Stimulated activated CD8-positive, alpha-beta memory T cell treated with anti-CD3 and anti-CD28 coated beads, Interleukin-15, amount 100 ng/mL, for 48 hours (primary cell): ENCODE measurements at regions not wholly inside any gene's neighbourhood (a gene's known extent, or its start where the extent isn't known, plus 50 kb on each side); places are given as distances from the start of the nearest gene placed in this dataset.

ENCODE experiments used
- DNase-seq, 2 donors: peaks; one replicate each; pipeline ENCODE4 v3.0.0-alpha.2; 2020; ENCODE audit warnings: low read depth in 2 of 2

DNA sequence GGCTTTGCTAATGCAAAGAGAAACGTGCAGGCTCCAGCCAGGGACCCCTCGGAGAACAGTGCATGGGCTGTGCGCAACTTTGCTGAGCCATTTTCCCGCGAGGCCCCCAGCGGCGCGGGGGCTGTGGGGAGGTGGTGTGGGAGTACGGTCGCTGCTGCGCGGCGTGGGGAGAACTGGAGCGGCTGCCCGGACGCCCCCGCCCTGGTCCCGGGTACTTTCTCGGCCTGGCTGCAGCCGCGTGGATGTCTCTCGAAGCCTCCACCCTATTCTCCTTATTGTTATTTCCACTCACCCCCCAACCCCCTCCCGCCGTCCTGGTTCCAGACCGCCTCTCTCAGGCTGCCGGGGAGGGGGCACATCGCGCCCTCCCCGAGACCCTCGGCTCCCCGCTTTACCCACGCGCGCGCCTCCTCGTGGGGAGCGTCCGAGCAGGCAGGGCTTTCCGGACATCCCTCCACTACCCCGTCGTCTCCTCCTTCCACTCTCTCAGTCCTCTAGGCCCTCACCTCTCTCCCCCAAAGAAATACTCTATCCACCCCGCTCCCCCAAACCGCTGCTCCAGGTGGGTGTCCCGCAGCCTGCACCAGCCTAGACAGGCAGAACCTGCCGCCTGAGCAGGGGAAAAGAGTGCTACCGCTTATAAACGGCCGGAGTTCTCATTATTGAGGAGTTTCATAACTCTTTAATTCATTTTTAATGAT, 68.6 kb upstream of the TBCA start:
- DNase-seq = no peak

DNA sequence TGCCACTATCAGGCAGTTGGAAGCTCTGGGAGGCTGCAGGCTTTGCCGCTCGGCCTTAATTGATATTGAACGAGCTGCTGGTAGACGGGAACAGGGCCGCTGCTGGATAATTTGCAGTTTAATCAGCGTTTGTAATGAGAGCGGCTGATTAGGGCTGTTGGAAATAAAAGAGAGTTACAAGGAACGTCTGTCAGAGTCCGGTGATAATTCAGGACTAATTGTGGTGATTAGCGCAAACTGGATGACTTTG, 68.2 kb upstream of the TBCA start:
- DNase-seq = no peak

DNA sequence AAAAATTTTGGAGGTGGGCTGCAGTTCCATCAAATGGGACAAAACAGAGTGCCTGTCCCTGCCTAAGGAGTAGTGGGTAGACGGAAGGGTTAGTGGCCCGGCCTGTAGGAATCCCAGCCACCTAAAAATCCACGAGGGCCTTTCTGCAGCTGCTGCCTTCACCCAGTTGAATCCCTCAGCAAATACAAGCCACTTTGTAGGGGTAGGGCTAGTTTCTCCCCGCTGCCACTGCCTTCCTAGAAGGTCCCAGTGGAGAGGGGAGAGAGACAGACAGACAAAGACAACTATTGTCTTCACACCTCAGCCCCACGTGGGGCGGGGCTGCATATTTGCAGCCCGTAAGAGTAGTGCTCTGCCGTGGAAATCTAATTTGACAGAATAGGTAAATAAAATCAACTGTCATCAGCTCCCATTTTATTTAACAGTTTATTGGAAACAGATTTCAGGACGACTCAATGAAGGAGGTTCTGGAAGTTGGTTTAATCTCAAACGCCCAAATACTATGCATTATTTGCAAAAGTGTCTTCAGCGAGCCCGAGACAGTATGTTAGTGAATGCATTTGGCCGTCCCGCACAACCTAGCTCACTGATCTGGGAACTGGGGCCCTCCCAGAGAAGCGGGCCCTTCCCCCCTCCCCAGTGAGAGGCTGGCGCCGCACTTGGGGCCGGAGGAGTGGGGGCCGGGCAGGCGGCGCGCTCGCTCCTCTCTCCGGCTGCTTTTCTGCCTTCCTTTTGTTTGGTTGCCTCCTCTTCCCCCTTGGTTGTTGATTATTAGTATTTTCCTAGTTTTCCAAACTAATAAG, 67.6 kb upstream of the TBCA start:
- DNase-seq = no peak

DNA sequence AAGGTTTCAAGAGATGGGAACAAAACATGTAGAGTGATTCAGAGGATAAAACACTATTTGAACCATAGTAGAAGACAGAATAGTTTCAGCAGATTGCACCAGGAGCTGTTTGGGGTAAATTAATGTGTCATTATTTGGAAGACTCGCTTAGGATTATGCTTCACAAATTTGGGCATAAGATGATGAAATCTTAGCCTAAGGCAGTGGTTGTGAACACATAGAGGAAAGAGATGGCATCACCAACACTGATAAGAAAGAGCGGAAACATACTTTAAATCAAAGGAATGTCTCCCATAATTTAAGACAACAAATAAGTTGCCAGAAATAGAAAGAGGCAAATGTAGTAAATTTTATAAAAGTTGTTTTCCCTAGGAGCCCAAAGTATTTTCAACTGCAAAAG, 66.1 kb upstream of the TBCA start:
- DNase-seq = no peak

DNA sequence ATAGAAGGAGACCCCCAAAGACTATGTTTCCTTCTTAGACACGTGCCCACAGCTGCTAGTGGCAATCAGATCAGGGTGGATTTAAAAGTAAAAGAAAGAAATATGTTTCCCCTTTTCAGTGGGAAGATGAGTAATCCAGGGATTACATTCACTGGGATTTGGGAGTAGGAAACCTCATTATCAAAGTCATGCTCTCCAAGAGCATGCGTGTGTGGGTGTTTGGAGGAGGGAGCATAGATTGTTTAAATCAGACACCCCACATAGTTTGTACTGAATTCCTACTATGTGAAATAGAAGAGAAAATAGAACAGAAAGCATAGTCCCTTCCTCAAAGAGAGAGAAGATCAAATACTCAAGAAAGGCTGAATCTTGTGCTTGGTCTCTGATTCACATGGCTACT, 65.5 kb upstream of the TBCA start:
- no peak for DNase-seq

DNA sequence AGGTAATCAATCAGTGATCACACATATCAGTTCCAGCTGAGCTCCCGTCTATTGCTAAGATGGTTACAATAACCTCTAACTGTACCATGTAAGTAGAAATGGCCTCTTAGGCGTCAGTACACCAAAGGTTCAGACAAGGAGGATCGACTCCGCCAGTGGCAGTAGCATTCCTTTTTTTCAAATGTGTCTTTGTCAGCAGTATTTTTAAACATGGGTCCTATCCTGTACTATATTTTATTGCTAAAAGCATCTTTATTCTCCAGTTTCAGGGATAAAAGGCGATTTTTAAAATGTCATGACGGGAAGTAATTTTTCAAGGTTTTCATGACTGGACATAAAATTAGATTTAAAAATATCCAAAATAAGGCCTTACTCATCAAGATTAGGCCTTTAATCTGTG, 64.8 kb upstream of the TBCA start:
- no peak for DNase-seq

DNA sequence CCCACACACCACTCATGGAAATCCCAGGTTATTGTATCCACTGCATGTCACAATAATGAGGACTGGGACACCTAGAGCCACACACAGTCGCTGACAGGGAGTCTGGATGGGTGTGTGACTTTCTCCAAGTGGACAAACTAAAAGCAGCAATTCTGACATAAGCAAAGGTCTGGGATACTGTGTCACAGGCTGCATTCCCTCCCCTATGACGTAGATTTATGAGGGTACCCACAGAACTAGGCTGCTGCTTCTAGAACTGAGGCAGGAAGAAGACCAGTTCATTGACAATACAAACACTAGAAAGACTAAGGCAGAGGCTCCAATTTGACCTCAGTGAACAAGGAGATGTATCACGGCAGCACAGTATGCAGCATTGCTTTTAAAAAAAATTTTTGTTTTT, 63.6 kb upstream of the TBCA start:
- no peak for DNase-seq

DNA sequence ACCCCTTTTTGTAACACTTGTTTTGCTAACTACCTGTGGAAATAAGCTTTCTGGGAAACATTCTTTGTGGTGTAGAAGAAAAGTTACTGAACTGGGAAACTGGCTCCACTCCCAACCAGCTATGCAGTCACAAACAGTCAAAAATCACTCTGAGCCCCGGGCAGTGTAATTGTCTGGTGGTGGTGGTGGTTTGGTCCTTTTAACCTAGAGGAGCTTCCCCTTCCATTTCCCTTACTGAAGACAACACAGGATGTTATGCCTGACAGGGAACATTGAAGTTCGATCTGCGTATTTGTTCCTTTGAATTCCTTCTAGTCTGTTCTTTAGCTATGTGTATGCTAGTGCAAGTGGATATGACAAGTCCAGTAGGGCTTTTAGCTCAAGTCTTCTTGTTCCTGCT, 56.8 kb upstream of the TBCA start:
- no peak for DNase-seq

DNA sequence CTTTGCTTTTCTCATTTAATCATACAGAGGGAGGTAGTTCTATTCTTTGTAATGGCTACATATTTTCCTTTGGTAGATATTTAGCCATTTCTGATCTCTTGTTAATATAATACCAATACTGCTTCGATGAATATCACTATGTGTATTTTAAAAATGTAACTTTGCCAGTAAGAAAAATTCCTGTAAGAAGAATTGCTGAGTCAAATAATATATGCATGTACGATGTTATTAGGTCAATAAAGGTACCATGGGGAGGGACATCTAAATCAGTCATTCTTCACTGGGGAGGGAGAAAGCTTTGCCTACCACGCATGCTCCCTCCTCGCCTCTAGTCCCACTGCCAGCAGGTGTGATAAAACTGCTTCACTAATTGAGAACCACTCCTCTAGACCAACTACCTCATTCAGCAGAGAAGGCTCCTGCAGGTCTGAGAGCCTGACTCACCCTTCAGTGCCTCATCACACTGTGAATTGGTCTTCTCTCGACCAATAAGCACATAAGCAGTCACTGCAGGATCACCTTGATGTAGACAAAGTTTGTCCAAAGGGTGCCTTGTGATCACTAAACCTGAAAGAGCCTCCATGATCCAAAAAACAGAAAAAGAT, 56.1 kb upstream of the TBCA start:
- no peak for DNase-seq

DNA sequence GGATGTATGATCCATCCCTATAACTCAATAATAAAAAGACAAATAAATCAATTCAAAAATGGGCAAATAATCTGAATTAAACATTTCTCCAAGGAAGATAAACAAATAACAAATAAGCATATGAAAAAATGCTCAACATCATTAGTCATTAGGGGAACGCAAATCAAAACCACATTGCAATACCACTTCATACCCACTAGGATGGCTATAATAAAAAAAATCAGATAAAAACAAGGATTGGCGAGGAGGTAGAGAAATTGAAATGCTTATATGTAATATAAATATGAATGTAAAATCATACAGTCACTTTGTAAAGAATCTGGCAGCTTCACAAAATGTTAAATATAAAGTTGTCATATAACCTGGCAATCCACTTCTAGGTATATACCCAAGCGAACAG, 52.3 kb upstream of the TBCA start:
- DNase-seq = no peak
